Lower lobe of right lung (tissue), 2 donors: ENCODE measurements at regions not wholly inside any gene's neighbourhood (a gene's known extent, or its start where the extent isn't known, plus 50 kb on each side); places are given as distances from the start of the nearest gene placed in this dataset.
A peak's percentile ranks its signal among the peaks of the same experiment; 100 is the strongest.

Source experiments
- ATAC-seq, 2 donors: fragments of 200-7000 bp; cut with Tn5 transposase; one replicate each; pipeline ENCODE4 v1.9.1; 2020 to 2022; ENCODE audit warnings: mild to moderate bottlenecking in 2 of 2, moderate library complexity in 2 of 2
- DNase-seq: peaks from one replicate; pipeline ENCODE4 v3.0.0-alpha.2; 2020
- H3K27ac ChIP-seq: fragments of 200-600 bp; one replicate; pipeline ENCODE4 v1.8.0; 2022
- H3K27me3 ChIP-seq: fragments of 200-600 bp; one replicate; pipeline ENCODE4 v1.8.0; 2022; ENCODE audit warnings: low read depth
- H3K36me3 ChIP-seq: fragments of 200-600 bp; one replicate; pipeline ENCODE4 v1.8.0; 2022; ENCODE audit warnings: mild to moderate bottlenecking
- H3K4me1 ChIP-seq: fragments of 200-600 bp; one replicate; pipeline ENCODE4 v1.8.0; 2022
- H3K4me3 ChIP-seq: fragments of 200-600 bp; one replicate; pipeline ENCODE4 v1.8.0; 2022; ENCODE audit warnings: mild to moderate bottlenecking
- H3K9me3 ChIP-seq: fragments of 200-600 bp; one replicate; pipeline ENCODE4 v1.8.0; 2022
- intact Hi-C: fragments of 100-400 bp; cut with DNase I; formaldehyde crosslinking; loops from one replicate; pipeline ENCODE4 v1.11.0; 2022
- TF ChIP-seq, protein P1 (sequence below): fragments of 200-600 bp; IDR thresholded peaks from one replicate; pipeline ENCODE4 v1.8.0; 2022; ENCODE audit warnings: antibody characterized with exemption, mild to moderate bottlenecking
- donor health status: DM: no; HTN: yes; CAD: no; lungs with severe emphysema.

GRCh38 chr22:44650806-44651205, 51.2 kb upstream of the PRR5 start:
- H3K9me3 ChIP-seq: no peaks in the 10 kb centered on the region
- H3K4me3 ChIP-seq: no peak overlapping the region
- intact Hi-C loops: no loop called here
- DNase-seq (no peak), ATAC-seq (no peak)
- H3K27me3 ChIP-seq: no peaks in the 10 kb centered on the region
- no peak overlapping the region for H3K27ac ChIP-seq
- no peaks in the 10 kb centered on the region for H3K36me3 ChIP-seq
- TF ChIP-seq, protein P1, sequence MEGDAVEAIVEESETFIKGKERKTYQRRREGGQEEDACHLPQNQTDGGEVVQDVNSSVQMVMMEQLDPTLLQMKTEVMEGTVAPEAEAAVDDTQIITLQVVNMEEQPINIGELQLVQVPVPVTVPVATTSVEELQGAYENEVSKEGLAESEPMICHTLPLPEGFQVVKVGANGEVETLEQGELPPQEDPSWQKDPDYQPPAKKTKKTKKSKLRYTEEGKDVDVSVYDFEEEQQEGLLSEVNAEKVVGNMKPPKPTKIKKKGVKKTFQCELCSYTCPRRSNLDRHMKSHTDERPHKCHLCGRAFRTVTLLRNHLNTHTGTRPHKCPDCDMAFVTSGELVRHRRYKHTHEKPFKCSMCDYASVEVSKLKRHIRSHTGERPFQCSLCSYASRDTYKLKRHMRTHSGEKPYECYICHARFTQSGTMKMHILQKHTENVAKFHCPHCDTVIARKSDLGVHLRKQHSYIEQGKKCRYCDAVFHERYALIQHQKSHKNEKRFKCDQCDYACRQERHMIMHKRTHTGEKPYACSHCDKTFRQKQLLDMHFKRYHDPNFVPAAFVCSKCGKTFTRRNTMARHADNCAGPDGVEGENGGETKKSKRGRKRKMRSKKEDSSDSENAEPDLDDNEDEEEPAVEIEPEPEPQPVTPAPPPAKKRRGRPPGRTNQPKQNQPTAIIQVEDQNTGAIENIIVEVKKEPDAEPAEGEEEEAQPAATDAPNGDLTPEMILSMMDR: no peak
- no peaks in the 10 kb centered on the region for H3K4me1 ChIP-seq

GRCh38 chr22:44648821-44649565, 53.0 kb upstream of the PRR5 start:
- ATAC-seq: peak; percentile 29 to 37
- Histone ChIP-seq H3K36me3 (no peaks in the 10 kb centered on the region), H3K27me3 (no peaks in the 10 kb centered on the region), H3K9me3 (no peaks in the 10 kb centered on the region), H3K4me1 (no peaks in the 10 kb centered on the region), H3K4me3 (no peak overlapping the region), H3K27ac (peak overlapping the region; percentile 46)
- intact Hi-C loops: no loop called here
- TF ChIP-seq, protein P1: no peak
- peak; percentile 32 for DNase-seq

GRCh38 chr22:44648085-44648820, 53.8 kb upstream of the PRR5 start:
- DNase-seq: peak; percentile 21
- Histone ChIP-seq H3K4me3 (no peak overlapping the region), H3K27ac (peak overlapping the region; percentile 10), H3K4me1 (no peaks in the 10 kb centered on the region), H3K27me3 (no peaks in the 10 kb centered on the region), H3K9me3 (no peaks in the 10 kb centered on the region), H3K36me3 (no peaks in the 10 kb centered on the region)
- TF ChIP-seq, protein P1: no peak
- ATAC-seq: peak; percentile 14 to 49
- intact Hi-C loops: no loop called here

DNA sequence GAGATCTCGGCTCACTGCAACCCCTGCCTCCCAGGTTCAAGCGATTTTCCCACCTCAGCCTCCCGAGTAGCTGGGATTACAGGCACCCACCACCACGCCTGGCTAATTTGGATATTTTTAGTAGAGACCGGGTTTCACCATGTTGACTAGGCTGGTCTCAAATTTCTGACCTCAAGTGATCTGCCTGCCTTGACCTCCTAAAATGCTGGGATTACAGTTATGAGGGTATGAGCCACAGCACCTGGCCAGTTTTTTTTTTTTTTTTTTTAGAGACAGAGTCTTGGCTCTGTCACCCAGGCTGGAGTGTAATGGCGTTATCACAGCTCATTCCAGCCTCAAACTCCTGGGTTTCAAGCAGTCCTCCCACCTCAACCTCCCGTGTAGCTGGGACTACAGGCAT, 54.9 kb upstream of the PRR5 start:
- Histone ChIP-seq H3K27ac (no peak overlapping the region), H3K4me1 (no peaks in the 10 kb centered on the region), H3K27me3 (no peaks in the 10 kb centered on the region), H3K36me3 (no peaks in the 10 kb centered on the region), H3K4me3 (no peak overlapping the region), H3K9me3 (no peaks in the 10 kb centered on the region)
- no peak for ATAC-seq
- TF ChIP-seq, protein P1: no peak
- intact Hi-C loops: no loop called here
- no peak for DNase-seq

DNA sequence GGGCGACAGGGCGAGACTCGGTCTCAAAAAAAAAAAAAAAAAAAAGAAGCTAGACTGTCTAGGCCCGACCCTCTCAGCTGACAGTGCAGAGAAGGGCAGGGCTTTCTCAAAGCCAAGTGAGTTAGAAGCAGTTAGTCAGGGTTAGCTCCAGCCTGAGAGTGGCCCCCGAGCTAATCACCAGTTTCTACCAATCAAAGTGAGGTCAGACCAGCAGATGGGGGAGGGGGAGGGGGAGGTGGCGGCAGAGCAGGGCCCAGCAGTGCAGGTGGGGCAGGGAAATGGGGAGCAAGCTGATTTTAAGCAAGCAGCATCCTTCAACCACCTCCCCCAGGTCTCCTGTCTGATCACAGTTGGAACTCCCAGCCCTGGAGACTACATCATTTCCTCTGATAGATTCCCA, 55.3 kb upstream of the PRR5 start:
- H3K4me1 ChIP-seq: no peaks in the 10 kb centered on the region
- H3K27ac ChIP-seq: no peak overlapping the region
- DNase-seq: no peak
- no peak overlapping the region for H3K4me3 ChIP-seq
- no peaks in the 10 kb centered on the region for H3K36me3 ChIP-seq
- intact Hi-C loops: no loop called here
- TF ChIP-seq, protein P1: no peak
- no peaks in the 10 kb centered on the region for H3K9me3 ChIP-seq
- ATAC-seq: no peak
- no peaks in the 10 kb centered on the region for H3K27me3 ChIP-seq
